Right lobe of liver (tissue), 4 donors: ENCODE measurements at regions not wholly inside any gene's neighbourhood (a gene's known extent, or its start where the extent isn't known, plus 50 kb on each side); places are given as distances from the start of the nearest gene placed in this dataset.

Experiments
- POLR2A ChIP-seq: fragments of 450-650 bp; IDR thresholded peaks from one replicate; pipeline ENCODE4 v1.6.1; 2017; ENCODE audit warnings: antibody characterized with exemption, mild to moderate bottlenecking
- TF ChIP-seq, protein P1 (sequence below), 4 donors: fragments of 200-600 bp in 3 of 4; fragments of 450-650 bp in 1 of 4; IDR thresholded peaks; one replicate each; pipeline versions ENCODE4 v1.5.1 to v1.8.0; 2016 to 2022; ENCODE audit warnings: antibody characterized with exemption in 4 of 4, mild to moderate bottlenecking in 2 of 4
- donor health status: DM: no; HTN: no; CAD: no.
- donor health status: DM: no; HTN: no; CAD: no.
- donor health status: DM: no; HTN: yes; CAD: no.

DNA sequence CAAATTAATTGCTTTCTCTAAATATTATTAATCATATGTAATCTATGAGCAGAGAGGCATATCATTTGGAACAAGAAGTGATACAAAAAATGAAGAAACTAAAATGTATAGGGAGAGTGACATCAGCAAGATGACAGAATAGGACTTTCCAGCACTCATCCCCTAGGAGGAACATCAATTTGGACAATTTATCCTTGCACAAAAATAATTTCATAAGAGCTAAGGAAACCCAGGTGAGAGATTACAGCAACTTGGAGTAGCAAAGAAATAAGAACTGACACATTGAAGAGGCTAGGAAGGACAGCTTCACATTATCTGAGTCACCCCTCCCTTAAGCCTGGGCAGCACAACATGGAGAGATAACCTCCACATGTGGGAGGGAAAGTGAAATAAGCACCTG lies 347.5 kb downstream of the MAFB start:
- TF ChIP-seq, protein P1, sequence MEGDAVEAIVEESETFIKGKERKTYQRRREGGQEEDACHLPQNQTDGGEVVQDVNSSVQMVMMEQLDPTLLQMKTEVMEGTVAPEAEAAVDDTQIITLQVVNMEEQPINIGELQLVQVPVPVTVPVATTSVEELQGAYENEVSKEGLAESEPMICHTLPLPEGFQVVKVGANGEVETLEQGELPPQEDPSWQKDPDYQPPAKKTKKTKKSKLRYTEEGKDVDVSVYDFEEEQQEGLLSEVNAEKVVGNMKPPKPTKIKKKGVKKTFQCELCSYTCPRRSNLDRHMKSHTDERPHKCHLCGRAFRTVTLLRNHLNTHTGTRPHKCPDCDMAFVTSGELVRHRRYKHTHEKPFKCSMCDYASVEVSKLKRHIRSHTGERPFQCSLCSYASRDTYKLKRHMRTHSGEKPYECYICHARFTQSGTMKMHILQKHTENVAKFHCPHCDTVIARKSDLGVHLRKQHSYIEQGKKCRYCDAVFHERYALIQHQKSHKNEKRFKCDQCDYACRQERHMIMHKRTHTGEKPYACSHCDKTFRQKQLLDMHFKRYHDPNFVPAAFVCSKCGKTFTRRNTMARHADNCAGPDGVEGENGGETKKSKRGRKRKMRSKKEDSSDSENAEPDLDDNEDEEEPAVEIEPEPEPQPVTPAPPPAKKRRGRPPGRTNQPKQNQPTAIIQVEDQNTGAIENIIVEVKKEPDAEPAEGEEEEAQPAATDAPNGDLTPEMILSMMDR (IDR thresholded peaks at IDR 0.05) = no peak
- no peak for TF ChIP-seq POLR2A
